Activated naive CD4-positive, alpha-beta T cell treated with anti-CD3 and anti-CD28 coated beads, Interleukin-2, amount 10 ng/mL, durations not matched to agents 7 days and 5 days (primary cell): ENCODE measurements at regions not wholly inside any gene's neighbourhood (a gene's known extent, or its start where the extent isn't known, plus 50 kb on each side); places are given as distances from the start of the nearest gene placed in this dataset.
A peak's percentile ranks its signal among the peaks of the same experiment; 100 is the strongest.

ENCODE experiments used
- CTCF ChIA-PET: fragments of 350-600 bp; sonication (Branson Sonifier 250); formaldehyde crosslinking; loops from one replicate; lab custom pipeline; 2021; ENCODE audit warnings: antibody characterized with exemption; lab: Charles Lee
- DNase-seq: peaks from one replicate; pipeline ENCODE4 v3.0.0-alpha.2; 2020
- H3K27ac Mint-ChIP-seq: one replicate; pipeline ENCODE4 v1.8.0; 2021; ENCODE audit warnings: mild to moderate bottlenecking, moderate library complexity, mixed read lengths
- H3K27me3 Mint-ChIP-seq: one replicate; pipeline ENCODE4 v1.8.0; 2021; ENCODE audit warnings: mild to moderate bottlenecking, mixed read lengths
- H3K36me3 Mint-ChIP-seq: one replicate; pipeline ENCODE4 v1.8.0; 2021; ENCODE audit warnings: mixed read lengths
- H3K4me1 Mint-ChIP-seq: one replicate; pipeline ENCODE4 v1.8.0; 2021; ENCODE audit warnings: mixed read lengths
- H3K4me3 Mint-ChIP-seq: one replicate; pipeline ENCODE4 v1.8.0; 2021; ENCODE audit warnings: mild to moderate bottlenecking, moderate library complexity, mixed read lengths
- H3K9me3 Mint-ChIP-seq: one replicate; pipeline ENCODE4 v1.8.0; 2021; ENCODE audit warnings: mixed read lengths

- Mint-ChIP-seq H3K9me3 (no peaks in the 10 kb centered on the region), H3K4me3 (no peak overlapping the region), H3K4me1 (peaks cover 4% of the 10 kb centered on the region), H3K27ac (no peak overlapping the region), H3K36me3 (no peaks in the 10 kb centered on the region), H3K27me3 (no peaks in the 10 kb centered on the region)
- CTCF ChIA-PET = no interaction called here
- no peak for DNase-seq
Observed at GRCh38 chr6:134458857-134459657, 141.1 kb upstream of the SGK1 start.

GRCh38 chr6:134457941-134458340, 140.0 kb upstream of the SGK1 start:
- Mint-ChIP-seq H3K36me3 (no peaks in the 10 kb centered on the region), H3K27ac (no peak overlapping the region), H3K4me1 (peaks cover 3% of the 10 kb centered on the region), H3K4me3 (no peak overlapping the region), H3K9me3 (no peaks in the 10 kb centered on the region), H3K27me3 (no peaks in the 10 kb centered on the region)
- CTCF ChIA-PET = no interaction called here
- no peak for DNase-seq

- peaks cover 7% of the 10 kb centered on the region for H3K4me1 Mint-ChIP-seq
- no peaks in the 10 kb centered on the region for H3K36me3 Mint-ChIP-seq
- DNase-seq = no peak
- no peak overlapping the region for H3K4me3 Mint-ChIP-seq
- H3K27ac Mint-ChIP-seq = peak overlapping the region; percentile 45
- H3K27me3 Mint-ChIP-seq = no peaks in the 10 kb centered on the region
- no peaks in the 10 kb centered on the region for H3K9me3 Mint-ChIP-seq
- CTCF ChIA-PET = no interaction called here
Observed at GRCh38 chr6:134456226-134456625, 138.3 kb upstream of the SGK1 start.

GRCh38 chr6:134455319-134455718, 137.4 kb upstream of the SGK1 start:
- H3K27me3 Mint-ChIP-seq = no peaks in the 10 kb centered on the region
- no peak overlapping the region for H3K4me3 Mint-ChIP-seq
- H3K27ac Mint-ChIP-seq = no peak overlapping the region
- no peak for DNase-seq
- peaks cover 7% of the 10 kb centered on the region for H3K4me1 Mint-ChIP-seq
- no peaks in the 10 kb centered on the region for H3K36me3 Mint-ChIP-seq
- CTCF ChIA-PET = interaction anchor here (0.7 kb wide), 1 partner anchor 613 kb away, joined by 3 read pairs; no protein-coding TSS in a partner anchor
- H3K9me3 Mint-ChIP-seq = no peaks in the 10 kb centered on the region

- peaks cover 7% of the 10 kb centered on the region for H3K4me1 Mint-ChIP-seq
- no peaks in the 10 kb centered on the region for H3K9me3 Mint-ChIP-seq
- no peaks in the 10 kb centered on the region for H3K27me3 Mint-ChIP-seq
- no peak overlapping the region for H3K27ac Mint-ChIP-seq
- CTCF ChIA-PET = interaction anchor here (0.7 kb wide), 1 partner anchor 614 kb away, joined by 3 read pairs; no protein-coding TSS in a partner anchor
- H3K36me3 Mint-ChIP-seq = no peaks in the 10 kb centered on the region
- DNase-seq = no peak
- no peak overlapping the region for H3K4me3 Mint-ChIP-seq
Observed at GRCh38 chr6:134454794-134455193, 136.9 kb upstream of the SGK1 start.

GRCh38 chr6:134453792-134454510, 136.0 kb upstream of the SGK1 start:
- H3K4me3 Mint-ChIP-seq = no peak overlapping the region
- DNase-seq = no peak
- H3K36me3 Mint-ChIP-seq = no peaks in the 10 kb centered on the region
- H3K4me1 Mint-ChIP-seq = peaks cover 7% of the 10 kb centered on the region
- no peak overlapping the region for H3K27ac Mint-ChIP-seq
- no peaks in the 10 kb centered on the region for H3K9me3 Mint-ChIP-seq
- CTCF ChIA-PET = interaction anchor here (1.7 kb wide), 1 partner anchor 16 kb away, joined by 5 read pairs; no protein-coding TSS in a partner anchor
- no peaks in the 10 kb centered on the region for H3K27me3 Mint-ChIP-seq

- Mint-ChIP-seq H3K9me3 (no peaks in the 10 kb centered on the region), H3K4me3 (no peak overlapping the region), H3K27me3 (no peaks in the 10 kb centered on the region), H3K27ac (no peak overlapping the region), H3K4me1 (peaks cover 7% of the 10 kb centered on the region), H3K36me3 (no peaks in the 10 kb centered on the region)
- CTCF ChIA-PET = interaction anchor here (1.7 to 2.3 kb wide), 2 partner anchors 12 to 15 kb away, joined by 5 read pairs; no protein-coding TSS in a partner anchor
- no peak for DNase-seq
Observed at GRCh38 chr6:134452906-134453305, 135.0 kb upstream of the SGK1 start.

- H3K27ac Mint-ChIP-seq = peak overlapping the region; percentile 33
- CTCF ChIA-PET = interaction anchor here (2.3 kb wide), 1 partner anchor 13 kb away, joined by 5 read pairs; no protein-coding TSS in a partner anchor
Observed at GRCh38 chr6:134451529-134451928, 133.6 kb upstream of the SGK1 start.

GRCh38 chr6:134449781-134450180, 131.9 kb upstream of the SGK1 start:
- CTCF ChIA-PET = no interaction called here
- Mint-ChIP-seq H3K27ac (no peak overlapping the region), H3K4me1 (peaks cover 13% of the 10 kb centered on the region), H3K27me3 (no peaks in the 10 kb centered on the region), H3K9me3 (no peaks in the 10 kb centered on the region), H3K4me3 (no peak overlapping the region), H3K36me3 (no peaks in the 10 kb centered on the region)
- no peak for DNase-seq

More at GRCh38 chr6:134451529-134451928, 133.6 kb upstream of the SGK1 start:
- Mint-ChIP-seq H3K4me1 (peaks cover 16% of the 10 kb centered on the region), H3K4me3 (no peak overlapping the region), H3K36me3 (no peaks in the 10 kb centered on the region), H3K9me3 (no peaks in the 10 kb centered on the region), H3K27me3 (no peaks in the 10 kb centered on the region)
- no peak for DNase-seq

GRCh38 chr6:134449004-134449403, 131.1 kb upstream of the SGK1 start:
- no peaks in the 10 kb centered on the region for H3K9me3 Mint-ChIP-seq
- H3K27ac Mint-ChIP-seq = no peak overlapping the region
- H3K4me1 Mint-ChIP-seq = peaks cover 13% of the 10 kb centered on the region
- CTCF ChIA-PET = interaction anchor here (0.7 kb wide), 1 partner anchor 10 kb away, joined by 3 read pairs; no protein-coding TSS in a partner anchor
- no peaks in the 10 kb centered on the region for H3K27me3 Mint-ChIP-seq
- H3K36me3 Mint-ChIP-seq = no peaks in the 10 kb centered on the region
- no peak for DNase-seq
- no peak overlapping the region for H3K4me3 Mint-ChIP-seq

GRCh38 chr6:134447883-134448387, 130.0 kb upstream of the SGK1 start:
- Mint-ChIP-seq H3K36me3 (no peaks in the 10 kb centered on the region), H3K27ac (no peak overlapping the region), H3K27me3 (no peaks in the 10 kb centered on the region), H3K9me3 (no peaks in the 10 kb centered on the region), H3K4me3 (no peak overlapping the region), H3K4me1 (peaks cover 13% of the 10 kb centered on the region)
- DNase-seq = no peak
- CTCF ChIA-PET = no interaction called here

GRCh38 chr6:134447423-134447822, 129.5 kb upstream of the SGK1 start:
- DNase-seq = no peak

GRCh38 chr6:134446896-134447295, 129.0 kb upstream of the SGK1 start:
- Mint-ChIP-seq H3K36me3 (no peaks in the 10 kb centered on the region), H3K9me3 (no peaks in the 10 kb centered on the region), H3K27ac (no peak overlapping the region), H3K4me3 (no peak overlapping the region), H3K4me1 (peaks cover 13% of the 10 kb centered on the region), H3K27me3 (no peaks in the 10 kb centered on the region)
- DNase-seq = no peak
- CTCF ChIA-PET = no interaction called here

More at GRCh38 chr6:134447423-134447822, 129.5 kb upstream of the SGK1 start:
- Mint-ChIP-seq H3K4me1 (peaks cover 13% of the 10 kb centered on the region), H3K27me3 (no peaks in the 10 kb centered on the region), H3K9me3 (no peaks in the 10 kb centered on the region), H3K27ac (no peak overlapping the region), H3K36me3 (no peaks in the 10 kb centered on the region), H3K4me3 (no peak overlapping the region)
- CTCF ChIA-PET = no interaction called here

GRCh38 chr6:134446218-134446848, 128.4 kb upstream of the SGK1 start:
- CTCF ChIA-PET = no interaction called here
- no peak for DNase-seq
- Mint-ChIP-seq H3K36me3 (no peaks in the 10 kb centered on the region), H3K4me3 (no peak overlapping the region), H3K9me3 (no peaks in the 10 kb centered on the region), H3K4me1 (peaks cover 10% of the 10 kb centered on the region), H3K27me3 (no peaks in the 10 kb centered on the region), H3K27ac (no peak overlapping the region)
